KMS-11 (cell line): ENCODE measurements at regions not wholly inside any gene's neighbourhood (a gene's known extent, or its start where the extent isn't known, plus 50 kb on each side); places are given as distances from the start of the nearest gene placed in this dataset.

Experiments used
- H2AFZ ChIP-seq: fragments of 200-600 bp; sonication (generic); 2 replicates; pipeline ENCODE4 v1.6.1; 2016; ENCODE audit warnings: antibody characterized with exemption, mixed run types, low read depth
- H3K27ac ChIP-seq: fragments of 200-600 bp; sonication (generic); 2 replicates; pipeline ENCODE4 v1.6.1; 2016; ENCODE audit warnings: mild to moderate bottlenecking, mixed run types
- H3K27me3 ChIP-seq: fragments of 200-600 bp; sonication (generic); 2 replicates; pipeline ENCODE4 v1.6.1; 2017; ENCODE audit warnings: mild to moderate bottlenecking, low read depth, mixed run types, moderate library complexity; ENCODE audit not compliant: insufficient read depth
- H3K36me3 ChIP-seq: fragments of 200-600 bp; sonication (generic); 2 replicates; pipeline ENCODE4 v1.6.1; 2017; ENCODE audit warnings: mild to moderate bottlenecking, mixed run types; ENCODE audit not compliant: insufficient read depth
- H3K4me1 ChIP-seq: fragments of 200-600 bp; sonication (generic); 2 replicates; pipeline ENCODE4 v1.6.1; 2016; ENCODE audit warnings: mild to moderate bottlenecking, low read depth, mixed run types; ENCODE audit not compliant: poor library complexity, severe bottlenecking
- H3K4me2 ChIP-seq: fragments of 200-600 bp; sonication (generic); 2 replicates; pipeline ENCODE4 v1.7.0; 2016; ENCODE audit warnings: mild to moderate bottlenecking, mixed run types
- H3K4me3 ChIP-seq: fragments of 200-600 bp; sonication (generic); IDR thresholded peaks from 2 replicates; pipeline ENCODE4 v1.6.1; 2017; ENCODE audit warnings: low read depth, low read length, mixed read lengths; ENCODE audit not compliant: insufficient read depth
- H3K79me2 ChIP-seq: fragments of 200-600 bp; sonication (generic); 2 replicates; pipeline ENCODE4 v1.6.1; 2016; ENCODE audit warnings: low read depth, mixed run types; ENCODE audit not compliant: insufficient read depth
- H3K9ac ChIP-seq: fragments of 200-600 bp; sonication (generic); 2 replicates; pipeline ENCODE4 v1.6.1; 2016; ENCODE audit warnings: mild to moderate bottlenecking, mixed run types
- H4K20me1 ChIP-seq: fragments of 200-600 bp; sonication (generic); 2 replicates; pipeline ENCODE4 v1.6.1; 2016; ENCODE audit warnings: mild to moderate bottlenecking, mixed run types; ENCODE audit not compliant: insufficient read depth
- TF ChIP-seq, protein P1 (sequence below): fragments of 200-600 bp; sonication (generic); conservative IDR thresholded peaks from 2 replicates; pipeline ENCODE4 v1.6.1; 2017; ENCODE audit warnings: low read depth, mild to moderate bottlenecking, antibody characterized with exemption, low read length, moderate library complexity, mixed read lengths

- TF ChIP-seq, protein P1, sequence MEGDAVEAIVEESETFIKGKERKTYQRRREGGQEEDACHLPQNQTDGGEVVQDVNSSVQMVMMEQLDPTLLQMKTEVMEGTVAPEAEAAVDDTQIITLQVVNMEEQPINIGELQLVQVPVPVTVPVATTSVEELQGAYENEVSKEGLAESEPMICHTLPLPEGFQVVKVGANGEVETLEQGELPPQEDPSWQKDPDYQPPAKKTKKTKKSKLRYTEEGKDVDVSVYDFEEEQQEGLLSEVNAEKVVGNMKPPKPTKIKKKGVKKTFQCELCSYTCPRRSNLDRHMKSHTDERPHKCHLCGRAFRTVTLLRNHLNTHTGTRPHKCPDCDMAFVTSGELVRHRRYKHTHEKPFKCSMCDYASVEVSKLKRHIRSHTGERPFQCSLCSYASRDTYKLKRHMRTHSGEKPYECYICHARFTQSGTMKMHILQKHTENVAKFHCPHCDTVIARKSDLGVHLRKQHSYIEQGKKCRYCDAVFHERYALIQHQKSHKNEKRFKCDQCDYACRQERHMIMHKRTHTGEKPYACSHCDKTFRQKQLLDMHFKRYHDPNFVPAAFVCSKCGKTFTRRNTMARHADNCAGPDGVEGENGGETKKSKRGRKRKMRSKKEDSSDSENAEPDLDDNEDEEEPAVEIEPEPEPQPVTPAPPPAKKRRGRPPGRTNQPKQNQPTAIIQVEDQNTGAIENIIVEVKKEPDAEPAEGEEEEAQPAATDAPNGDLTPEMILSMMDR = no peak
- no peak overlapping the region for H2AFZ ChIP-seq
Measured at GRCh38 chr14:26130690-26131089, 467.1 kb downstream of the NOVA1 start.

GRCh38 chr14:26128931-26129671 lies 468.7 kb downstream of the NOVA1 start:
- H3K79me2 ChIP-seq = no peaks in the 10 kb centered on the region
- no peak overlapping the region for H3K27ac ChIP-seq
- no peaks in the 10 kb centered on the region for H3K27me3 ChIP-seq
- no peaks in the 10 kb centered on the region for H3K4me1 ChIP-seq
- H3K4me3 ChIP-seq = no peak overlapping the region
- no peak overlapping the region for H2AFZ ChIP-seq
- no peak overlapping the region for H3K4me2 ChIP-seq
- H4K20me1 ChIP-seq = no peaks in the 10 kb centered on the region
- H3K36me3 ChIP-seq = no peaks in the 10 kb centered on the region
- TF ChIP-seq, protein P1 = no peak
- H3K9ac ChIP-seq = no peak overlapping the region

More at GRCh38 chr14:26130690-26131089, 467.1 kb downstream of the NOVA1 start:
- no peaks in the 10 kb centered on the region for H3K79me2 ChIP-seq
- H3K27ac ChIP-seq = no peak overlapping the region
- no peaks in the 10 kb centered on the region for H3K27me3 ChIP-seq
- H3K9ac ChIP-seq = no peak overlapping the region
- no peaks in the 10 kb centered on the region for H3K4me1 ChIP-seq
- no peak overlapping the region for H3K4me3 ChIP-seq
- no peak overlapping the region for H3K4me2 ChIP-seq
- H3K36me3 ChIP-seq = no peaks in the 10 kb centered on the region
- H4K20me1 ChIP-seq = no peaks in the 10 kb centered on the region

GRCh38 chr14:26124896-26125438 lies 472.9 kb downstream of the NOVA1 start:
- Histone ChIP-seq H3K27ac (no peak overlapping the region), H3K79me2 (no peaks in the 10 kb centered on the region), H3K4me1 (no peaks in the 10 kb centered on the region), H3K27me3 (no peaks in the 10 kb centered on the region), H3K4me3 (no peak overlapping the region), H3K9ac (no peak overlapping the region), H3K4me2 (no peak overlapping the region), H3K36me3 (no peaks in the 10 kb centered on the region), H2AFZ (no peak overlapping the region), H4K20me1 (no peaks in the 10 kb centered on the region)
- TF ChIP-seq, protein P1 = no peak

- no peak overlapping the region for H3K4me3 ChIP-seq
- no peaks in the 10 kb centered on the region for H4K20me1 ChIP-seq
- no peaks in the 10 kb centered on the region for H3K36me3 ChIP-seq
- H2AFZ ChIP-seq = no peak overlapping the region
- no peak overlapping the region for H3K27ac ChIP-seq
- H3K79me2 ChIP-seq = no peaks in the 10 kb centered on the region
- TF ChIP-seq, protein P1 = no peak
- no peak overlapping the region for H3K4me2 ChIP-seq
- H3K27me3 ChIP-seq = no peaks in the 10 kb centered on the region
- no peak overlapping the region for H3K9ac ChIP-seq
- no peaks in the 10 kb centered on the region for H3K4me1 ChIP-seq
Measured at GRCh38 chr14:26123459-26123858, 474.4 kb downstream of the NOVA1 start.
